ENCODE measurements at regions not wholly inside any gene's neighbourhood (a gene's known extent, or its start where the extent isn't known, plus 50 kb on each side); places are given as distances from the start of the nearest gene placed in this dataset.
A peak's percentile ranks its signal among the peaks of the same experiment; 100 is the strongest.

- no peak for DNase-seq
Observed at GRCh38 chr2:240227538-240228428, 87.3 kb upstream of the OTOS start.

GRCh38 chr2:240229005-240229404 is 88.5 kb upstream of the OTOS start:
- DNase-seq: no peak

DNA sequence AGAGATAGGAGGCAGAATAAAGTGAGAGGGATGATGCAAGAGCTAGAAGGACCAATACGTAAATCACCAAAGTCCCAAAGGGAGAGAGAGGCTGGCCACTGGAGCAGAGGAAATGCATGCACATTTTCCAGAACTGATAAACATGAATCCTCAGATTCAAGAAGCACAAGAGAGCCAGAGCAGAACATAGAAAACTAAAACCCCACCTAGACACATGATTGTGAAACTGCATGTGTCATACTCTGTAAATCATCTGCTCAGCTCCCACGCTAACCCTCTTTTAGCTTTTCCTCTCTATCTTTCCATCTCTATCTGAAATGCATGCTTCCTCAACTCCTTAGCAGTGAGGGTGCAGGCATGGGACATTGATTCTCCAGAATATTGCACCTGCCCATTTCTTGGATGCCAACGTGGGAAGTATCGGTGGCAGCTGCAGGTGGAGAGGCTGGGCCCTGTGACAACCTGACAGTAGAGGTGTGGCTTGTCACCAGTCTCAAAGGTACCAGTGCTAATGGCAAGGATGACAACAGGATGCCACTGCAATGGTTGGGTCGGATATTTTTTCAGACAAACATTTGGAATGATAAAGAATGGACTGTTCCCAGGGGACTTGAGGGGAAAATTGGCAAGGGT is 89.3 kb upstream of the OTOS start:
- no peak for DNase-seq

DNA sequence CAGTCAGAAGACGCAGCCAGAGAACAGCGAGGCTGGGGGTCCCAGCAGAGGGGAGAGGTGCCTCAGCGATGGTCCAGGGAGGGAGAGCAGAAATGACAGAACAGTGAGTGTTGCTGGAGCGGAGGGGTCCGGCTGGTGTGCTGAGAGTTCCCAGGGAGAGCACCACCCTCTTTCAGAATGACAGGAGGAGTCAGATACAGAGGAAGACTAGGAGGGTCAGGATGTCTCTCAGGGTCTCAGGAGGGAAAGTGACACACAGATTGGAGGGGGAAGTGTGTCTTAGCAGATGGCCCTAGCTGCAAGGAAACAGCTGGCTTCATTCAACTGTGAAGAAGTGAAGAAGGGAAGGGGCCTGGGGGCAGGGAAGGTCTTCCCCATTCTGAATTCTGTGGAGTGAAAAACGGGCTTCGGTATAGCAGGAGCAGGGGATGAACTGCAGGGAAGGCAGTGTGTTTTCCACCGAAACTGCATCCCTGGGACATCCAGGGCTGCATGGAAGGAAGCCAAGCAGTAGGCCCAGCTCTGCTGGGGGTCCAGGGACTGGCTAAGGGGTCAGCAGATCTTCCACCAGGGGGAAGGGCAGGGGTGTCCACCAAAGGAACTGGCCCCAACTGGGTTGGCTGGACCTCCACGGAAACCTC is 90.0 kb upstream of the OTOS start:
- no peak for DNase-seq

DNA sequence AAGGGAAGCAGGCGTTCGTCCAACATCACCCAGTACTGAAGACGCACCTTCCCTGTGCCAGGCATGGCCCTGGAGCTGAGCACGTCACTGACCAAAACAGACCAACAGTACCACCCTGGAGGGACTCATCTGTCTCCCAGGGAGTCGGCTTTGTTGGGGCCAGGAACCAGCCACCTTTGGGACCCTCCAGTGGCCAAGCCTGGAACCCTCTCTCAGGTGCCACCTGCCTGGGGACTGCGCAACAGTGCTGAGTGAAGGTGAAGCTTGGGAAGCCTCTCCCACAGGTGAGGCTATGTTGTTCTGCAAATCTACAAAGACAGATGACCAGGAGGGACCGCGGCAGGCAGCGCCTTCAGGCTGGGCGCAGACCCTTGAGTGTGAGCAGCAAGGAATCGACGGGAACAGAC is 91.4 kb upstream of the OTOS start:
- DNase-seq: no peak

- no peak for DNase-seq
Observed at GRCh38 chr2:240232264-240232915, 91.9 kb upstream of the OTOS start.

GRCh38 chr2:240232961-240233884 is 92.8 kb upstream of the OTOS start:
- DNase-seq: peak; percentile 76

DNA sequence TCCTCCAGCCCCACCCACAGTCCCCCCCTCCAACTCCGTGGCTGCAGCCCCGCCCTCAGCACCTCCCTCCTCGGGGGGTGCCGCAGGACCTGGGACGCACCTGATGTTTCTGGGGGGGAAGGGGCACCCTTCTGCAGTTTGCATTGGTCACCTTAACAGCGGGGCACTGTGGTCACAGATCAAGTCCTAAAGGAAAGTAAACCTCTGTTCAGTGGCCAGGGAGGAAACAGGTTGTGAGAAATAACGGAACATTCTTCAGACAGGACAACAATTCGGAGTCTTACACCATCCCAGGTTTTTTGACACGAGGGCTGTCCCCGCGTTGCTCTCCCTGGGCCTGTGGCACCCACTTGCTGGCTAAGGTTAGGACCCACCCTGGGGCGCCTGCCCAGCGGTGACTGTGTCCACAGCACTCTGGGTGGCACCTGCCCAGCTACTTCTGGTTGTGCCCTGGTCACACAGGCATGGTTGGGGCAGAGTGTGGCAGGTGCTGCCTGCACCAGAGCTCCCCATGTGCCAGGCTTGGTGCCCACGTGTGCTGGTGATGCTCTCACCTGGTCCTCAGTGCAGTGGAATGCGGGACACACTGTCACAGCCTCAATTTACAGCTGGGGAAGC is 93.5 kb upstream of the OTOS start:
- DNase-seq: no peak

DNA sequence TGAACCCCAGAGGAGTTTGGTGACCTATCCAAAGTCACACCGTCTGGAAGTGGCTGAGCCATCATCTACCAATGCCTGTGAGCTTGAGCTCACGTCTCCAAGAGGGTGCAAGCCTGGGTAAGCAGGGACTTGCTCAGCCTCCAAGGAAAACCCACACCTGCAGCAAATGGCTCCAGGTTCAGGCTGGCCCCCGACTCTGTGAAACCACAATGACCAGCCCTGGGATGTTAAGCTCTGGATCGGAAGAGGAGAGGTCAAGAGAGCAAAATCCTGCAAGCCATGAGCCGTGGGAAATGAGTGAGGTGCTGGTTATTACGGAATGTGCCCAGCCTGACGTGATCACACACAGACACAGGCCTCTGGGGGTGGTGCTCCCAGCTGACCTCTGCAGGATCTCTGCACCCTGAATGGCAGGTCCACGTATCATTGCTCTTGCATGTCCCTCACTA is 94.1 kb upstream of the OTOS start:
- no peak for DNase-seq

GRCh38 chr2:240235149-240235803 is 94.8 kb upstream of the OTOS start:
- DNase-seq: no peak

GRCh38 chr2:240235811-240236210 is 95.4 kb upstream of the OTOS start:
- no peak for DNase-seq

DNA sequence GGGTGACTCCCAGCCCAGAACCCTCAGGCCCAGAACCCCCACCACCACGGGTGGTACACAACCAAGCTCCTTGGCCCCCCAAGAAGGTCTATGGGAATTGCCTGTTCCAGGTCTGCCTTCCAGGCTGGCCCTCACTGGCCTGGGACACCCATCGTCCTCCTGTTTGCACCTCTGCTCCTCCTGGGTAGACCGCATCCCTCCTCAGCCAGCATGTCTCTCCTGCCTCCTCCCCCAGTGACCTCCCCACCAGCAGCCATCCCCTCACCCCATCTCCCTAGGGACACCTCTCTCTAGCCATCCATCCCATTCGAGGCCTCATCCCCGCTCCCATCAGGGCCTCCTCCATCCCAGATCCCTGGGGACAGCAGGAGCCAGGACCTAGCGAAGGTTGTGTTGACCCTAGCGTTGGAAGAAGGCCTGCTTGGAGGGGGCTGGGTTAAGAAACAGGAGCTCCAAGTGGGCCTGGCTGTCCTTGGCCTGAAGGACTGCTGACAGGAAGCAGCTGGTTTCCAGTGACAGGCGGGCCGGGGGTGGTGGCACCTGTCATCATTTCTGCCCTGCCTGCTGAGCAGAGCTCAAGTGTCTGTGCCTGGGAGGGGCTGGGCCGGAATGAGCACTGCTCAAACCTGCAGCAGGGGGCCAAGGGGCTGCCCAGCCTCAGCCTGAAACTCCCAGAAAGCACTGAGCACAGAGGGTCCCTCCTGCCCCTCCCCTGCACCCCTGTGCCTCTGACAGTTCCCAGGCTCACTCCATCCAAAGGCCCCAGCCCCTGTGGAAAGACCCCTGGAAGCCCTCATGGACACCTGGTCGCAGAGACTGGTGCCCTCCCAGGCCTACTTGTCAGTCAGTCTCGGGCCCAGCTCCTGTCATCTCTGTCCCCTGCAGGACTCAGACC is 96.0 kb upstream of the OTOS start:
- no peak for DNase-seq

DNA sequence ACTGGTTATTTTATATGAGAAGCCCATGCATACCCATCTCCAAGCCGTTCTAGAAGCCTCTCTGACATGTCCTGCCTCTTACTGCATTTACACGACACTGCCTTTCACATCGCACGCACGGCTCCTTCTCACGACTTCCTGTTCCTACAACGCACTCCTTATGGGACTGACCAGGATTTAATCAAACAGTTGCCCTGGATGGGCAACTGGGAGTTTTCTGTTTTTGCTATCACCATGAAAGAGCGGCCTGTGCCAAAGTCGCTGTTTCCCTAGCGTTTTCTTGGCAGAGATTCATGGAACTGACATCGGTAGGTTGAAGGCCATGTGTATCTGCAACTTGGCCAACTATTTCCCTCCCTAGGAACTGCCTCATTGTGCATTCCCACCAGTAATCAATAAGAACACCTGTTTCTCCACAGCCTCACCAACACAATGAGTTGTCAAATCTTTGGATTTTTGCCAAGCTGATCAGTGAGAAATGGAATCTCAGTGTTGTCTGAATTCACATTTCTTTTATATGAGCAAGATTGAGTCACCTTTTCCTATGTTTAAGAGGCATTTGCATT is 97.2 kb upstream of the OTOS start:
- no peak for DNase-seq

DNA sequence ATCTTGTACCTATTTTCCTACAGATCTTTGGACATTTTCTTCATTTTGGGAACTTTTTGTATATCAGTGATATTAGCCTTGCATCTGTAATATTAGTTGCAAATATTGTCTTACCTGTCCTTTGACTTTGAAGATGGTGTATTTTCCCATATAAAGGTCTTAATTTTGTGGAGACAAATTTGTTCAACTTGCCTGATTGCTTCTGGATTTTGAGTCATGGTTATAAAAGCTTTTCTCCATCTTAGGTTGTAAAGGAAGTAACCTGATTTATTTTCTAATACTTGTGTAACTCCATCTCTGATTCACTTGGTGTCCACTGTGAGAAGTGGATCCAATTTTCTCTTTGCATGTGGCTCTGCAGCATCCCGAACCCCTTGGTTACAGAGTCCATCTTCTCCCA is 97.7 kb upstream of the OTOS start:
- no peak for DNase-seq

DNA sequence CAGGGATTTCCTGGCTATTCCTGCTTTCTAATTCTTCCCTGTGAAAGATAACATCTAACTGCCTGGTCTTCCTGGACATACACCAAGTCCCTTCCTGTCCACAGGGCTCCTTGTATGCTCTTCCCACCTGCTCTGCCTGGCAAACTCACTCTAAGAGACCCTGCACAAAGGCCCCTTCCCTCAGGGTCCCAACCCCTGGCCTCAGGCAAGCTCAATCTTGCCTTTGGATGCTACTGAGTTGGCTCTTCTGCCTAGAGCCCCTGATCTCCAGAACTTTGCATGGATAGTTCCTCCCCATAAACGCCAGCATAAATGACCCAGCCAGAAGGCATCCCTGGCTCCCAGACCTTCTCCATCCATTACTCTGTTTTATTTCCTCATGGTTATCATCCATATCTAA is 98.3 kb upstream of the OTOS start:
- no peak for DNase-seq

GRCh38 chr2:240239325-240239724 is 98.9 kb upstream of the OTOS start:
- DNase-seq: no peak

GRCh38 chr2:240240017-240240734 is 99.7 kb upstream of the OTOS start:
- DNase-seq: no peak

GRCh38 chr2:240240781-240241180 is 100.3 kb upstream of the OTOS start:
- DNase-seq: no peak

GRCh38 chr2:240241572-240241971 is 101.1 kb upstream of the OTOS start:
- no peak for DNase-seq
